ENCODE measurements at regions not wholly inside any gene's neighbourhood (a gene's known extent, or its start where the extent isn't known, plus 50 kb on each side); places are given as distances from the start of the nearest gene placed in this dataset.

GRCh38 chr15:46329876-46330275 lies 695.0 kb downstream of the SQOR start:
- H3K36me3 ChIP-seq (ENCODE audit: low read length), result no peaks in the 10 kb centered on the region
- no peak overlapping the region for H3K4me2 ChIP-seq (ENCODE audit: low read depth, low read length, poor library complexity, severe bottlenecking)
- H3K27me3 ChIP-seq (ENCODE audit: low read length), result no peaks in the 10 kb centered on the region
- TF ChIP-seq, protein P1, sequence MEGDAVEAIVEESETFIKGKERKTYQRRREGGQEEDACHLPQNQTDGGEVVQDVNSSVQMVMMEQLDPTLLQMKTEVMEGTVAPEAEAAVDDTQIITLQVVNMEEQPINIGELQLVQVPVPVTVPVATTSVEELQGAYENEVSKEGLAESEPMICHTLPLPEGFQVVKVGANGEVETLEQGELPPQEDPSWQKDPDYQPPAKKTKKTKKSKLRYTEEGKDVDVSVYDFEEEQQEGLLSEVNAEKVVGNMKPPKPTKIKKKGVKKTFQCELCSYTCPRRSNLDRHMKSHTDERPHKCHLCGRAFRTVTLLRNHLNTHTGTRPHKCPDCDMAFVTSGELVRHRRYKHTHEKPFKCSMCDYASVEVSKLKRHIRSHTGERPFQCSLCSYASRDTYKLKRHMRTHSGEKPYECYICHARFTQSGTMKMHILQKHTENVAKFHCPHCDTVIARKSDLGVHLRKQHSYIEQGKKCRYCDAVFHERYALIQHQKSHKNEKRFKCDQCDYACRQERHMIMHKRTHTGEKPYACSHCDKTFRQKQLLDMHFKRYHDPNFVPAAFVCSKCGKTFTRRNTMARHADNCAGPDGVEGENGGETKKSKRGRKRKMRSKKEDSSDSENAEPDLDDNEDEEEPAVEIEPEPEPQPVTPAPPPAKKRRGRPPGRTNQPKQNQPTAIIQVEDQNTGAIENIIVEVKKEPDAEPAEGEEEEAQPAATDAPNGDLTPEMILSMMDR (IDR thresholded peaks at IDR 0.05; ENCODE audit: insufficient read depth, low read length, poor library complexity, severe bottlenecking), result no peak
- no peak for TF ChIP-seq EZH2phosphoT487 (conservative IDR thresholded peaks at IDR 0.05; ENCODE audit: low read length)
- no peak overlapping the region for H2AFZ ChIP-seq (ENCODE audit: low read depth, low read length, severe bottlenecking)
- no peaks in the 10 kb centered on the region for H3K9me3 ChIP-seq (ENCODE audit: insufficient read depth, low read length)
- no peaks in the 10 kb centered on the region for H4K20me1 ChIP-seq (ENCODE audit: low read depth, low read length)
- H3F3A ChIP-seq (ENCODE audit: insufficient read depth), result no peaks in the 10 kb centered on the region
- H3K79me2 ChIP-seq (ENCODE audit: insufficient read depth, low read length), result no peaks in the 10 kb centered on the region
- H3K9me2 ChIP-seq (replicated peaks; ENCODE audit: insufficient read depth, low read length), result no peaks in the 10 kb centered on the region
- H3K27ac ChIP-seq (ENCODE audit: low read depth, low read length), result no peak overlapping the region
- no peak overlapping the region for H3K9ac ChIP-seq (ENCODE audit: low read length)
- no peak overlapping the region for H3K4me3 ChIP-seq (ENCODE audit: insufficient read depth, low read length, poor library complexity, severe bottlenecking)

- Histone ChIP-seq H3K79me2 (ENCODE audit: insufficient read depth, low read length) (no peaks in the 10 kb centered on the region), H3K9me2 (replicated peaks; ENCODE audit: insufficient read depth, low read length) (no peaks in the 10 kb centered on the region), H2AFZ (ENCODE audit: low read depth, low read length, severe bottlenecking) (no peak overlapping the region), H3K9ac (ENCODE audit: low read length) (no peak overlapping the region), H3F3A (ENCODE audit: insufficient read depth) (no peaks in the 10 kb centered on the region), H3K27ac (ENCODE audit: low read depth, low read length) (no peak overlapping the region), H3K4me2 (ENCODE audit: low read depth, low read length, poor library complexity, severe bottlenecking) (no peak overlapping the region), H3K36me3 (ENCODE audit: low read length) (no peaks in the 10 kb centered on the region), H3K9me3 (ENCODE audit: insufficient read depth, low read length) (no peaks in the 10 kb centered on the region), H4K20me1 (ENCODE audit: low read depth, low read length) (no peaks in the 10 kb centered on the region), H3K27me3 (ENCODE audit: low read length) (no peaks in the 10 kb centered on the region), H3K4me3 (ENCODE audit: insufficient read depth, low read length, poor library complexity, severe bottlenecking) (no peak overlapping the region)
- TF ChIP-seq, protein P1 (IDR thresholded peaks at IDR 0.05; ENCODE audit: insufficient read depth, low read length, poor library complexity, severe bottlenecking), result no peak
- TF ChIP-seq EZH2phosphoT487 (conservative IDR thresholded peaks at IDR 0.05; ENCODE audit: low read length), result no peak
These were observed 696.7 kb downstream of the SQOR start for GRCh38 chr15:46331546-46331945.

GRCh38 chr15:46343196-46343935 lies 708.5 kb downstream of the SQOR start:
- no peaks in the 10 kb centered on the region for H3K79me2 ChIP-seq (ENCODE audit: insufficient read depth, low read length)
- no peak overlapping the region for H3K4me2 ChIP-seq (ENCODE audit: low read depth, low read length, poor library complexity, severe bottlenecking)
- no peak overlapping the region for H3K4me3 ChIP-seq (ENCODE audit: insufficient read depth, low read length, poor library complexity, severe bottlenecking)
- no peaks in the 10 kb centered on the region for H3K36me3 ChIP-seq (ENCODE audit: low read length)
- no peaks in the 10 kb centered on the region for H4K20me1 ChIP-seq (ENCODE audit: low read depth, low read length)
- no peaks in the 10 kb centered on the region for H3F3A ChIP-seq (ENCODE audit: insufficient read depth)
- H2AFZ ChIP-seq (ENCODE audit: low read depth, low read length, severe bottlenecking), result no peak overlapping the region
- no peaks in the 10 kb centered on the region for H3K27me3 ChIP-seq (ENCODE audit: low read length)
- no peaks in the 10 kb centered on the region for H3K9me2 ChIP-seq (replicated peaks; ENCODE audit: insufficient read depth, low read length)
- TF ChIP-seq EZH2phosphoT487 (conservative IDR thresholded peaks at IDR 0.05; ENCODE audit: low read length), result no peak
- TF ChIP-seq, protein P1 (IDR thresholded peaks at IDR 0.05; ENCODE audit: insufficient read depth, low read length, poor library complexity, severe bottlenecking), result no peak
- H3K9ac ChIP-seq (ENCODE audit: low read length), result no peak overlapping the region
- H3K9me3 ChIP-seq (ENCODE audit: insufficient read depth, low read length), result no peaks in the 10 kb centered on the region
- no peak overlapping the region for H3K27ac ChIP-seq (ENCODE audit: low read depth, low read length)

All from SU-DHL-6 (cell line).